OCI-LY1 (cell line): ENCODE measurements at regions not wholly inside any gene's neighbourhood (a gene's known extent, or its start where the extent isn't known, plus 50 kb on each side); places are given as distances from the start of the nearest gene placed in this dataset.

Source experiments
- CTCF ChIP-seq: fragments of 200-600 bp; sonication (generic), shearing (Covaris generic); IDR thresholded peaks from 2 replicates; pipeline ENCODE4 v1.5.1; 2017; ENCODE audit warnings: mild to moderate bottlenecking, antibody characterized with exemption, low read length, moderate library complexity, mixed read lengths
- EZH2 ChIP-seq: fragments of 200-600 bp; sonication (generic), shearing (Covaris generic); IDR thresholded peaks from 2 replicates; pipeline ENCODE4 v1.8.0; 2017; ENCODE audit warnings: borderline replicate concordance, mixed run types, mild to moderate bottlenecking, antibody characterized with exemption, low read length, moderate library complexity, mixed read lengths

- TF ChIP-seq CTCF: no peak
- TF ChIP-seq EZH2: no peak
Measured at GRCh38 chr3:69458803-69459365, 73.0 kb upstream of the FRMD4B start.
